ENCODE measurements at regions not wholly inside any gene's neighbourhood (a gene's known extent, or its start where the extent isn't known, plus 50 kb on each side); places are given as distances from the start of the nearest gene placed in this dataset.

DNA sequence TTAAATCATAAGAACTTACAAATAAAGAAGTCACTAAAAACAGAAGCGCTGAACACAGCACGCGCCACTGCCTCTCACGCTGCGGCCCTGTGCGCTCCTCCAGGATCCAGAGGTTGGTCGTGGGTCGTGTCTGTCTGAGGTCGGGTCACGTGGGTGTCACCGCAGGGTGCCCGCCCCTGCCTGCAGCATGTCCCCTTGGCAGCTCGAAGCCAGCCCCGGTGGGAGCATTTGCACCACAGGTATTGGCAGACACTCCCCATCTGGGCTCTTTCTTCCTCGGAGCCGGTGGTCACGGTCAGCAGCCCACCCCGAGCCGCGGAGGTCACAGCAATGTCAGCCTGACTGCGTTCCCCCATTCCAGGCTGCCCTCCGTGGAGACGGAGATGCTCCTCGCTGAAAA, 88.6 kb downstream of the PDGFA start:
- Mint-ChIP-seq H3K4me3 (no peak overlapping the region), H3K36me3 (ENCODE audit: low read depth) (no peaks in the 10 kb centered on the region), H3K27ac (no peak overlapping the region), H3K4me1 (ENCODE audit: low read depth) (no peaks in the 10 kb centered on the region), H3K9me3 (no peaks in the 10 kb centered on the region), H3K27me3 (ENCODE audit: low read depth) (no peaks in the 10 kb centered on the region)
- DNase-seq (ENCODE audit: low spot score): no peak

DNA sequence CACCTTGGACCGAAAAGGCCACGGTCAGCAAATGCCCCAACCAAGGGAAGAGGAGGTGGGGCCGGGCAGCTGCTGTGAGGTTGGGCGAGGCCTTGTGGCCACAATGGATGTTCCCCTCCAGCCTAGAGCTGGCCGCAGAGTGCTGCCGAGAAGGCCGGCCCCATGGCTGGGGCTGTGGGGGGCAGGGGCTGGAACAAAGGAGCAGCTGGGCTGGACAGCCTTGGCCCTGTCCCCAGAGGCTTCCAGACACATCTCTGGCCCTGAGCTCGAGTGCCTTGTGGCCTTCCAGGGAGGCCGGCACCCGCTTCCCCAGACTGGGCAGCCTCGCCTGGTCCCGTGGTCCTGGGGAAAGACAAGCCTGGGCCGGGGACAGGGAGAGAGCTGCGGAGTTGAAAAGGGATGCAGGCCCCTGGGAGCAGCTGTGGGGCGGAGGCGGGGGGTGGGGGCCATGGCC, 88.0 kb downstream of the PDGFA start:
- no peak for DNase-seq (ENCODE audit: low spot score)
- no peaks in the 10 kb centered on the region for H3K36me3 Mint-ChIP-seq (ENCODE audit: low read depth)
- no peaks in the 10 kb centered on the region for H3K27me3 Mint-ChIP-seq (ENCODE audit: low read depth)
- H3K9me3 Mint-ChIP-seq: no peaks in the 10 kb centered on the region
- no peak overlapping the region for H3K27ac Mint-ChIP-seq
- no peaks in the 10 kb centered on the region for H3K4me1 Mint-ChIP-seq (ENCODE audit: low read depth)
- H3K4me3 Mint-ChIP-seq: no peak overlapping the region

DNA sequence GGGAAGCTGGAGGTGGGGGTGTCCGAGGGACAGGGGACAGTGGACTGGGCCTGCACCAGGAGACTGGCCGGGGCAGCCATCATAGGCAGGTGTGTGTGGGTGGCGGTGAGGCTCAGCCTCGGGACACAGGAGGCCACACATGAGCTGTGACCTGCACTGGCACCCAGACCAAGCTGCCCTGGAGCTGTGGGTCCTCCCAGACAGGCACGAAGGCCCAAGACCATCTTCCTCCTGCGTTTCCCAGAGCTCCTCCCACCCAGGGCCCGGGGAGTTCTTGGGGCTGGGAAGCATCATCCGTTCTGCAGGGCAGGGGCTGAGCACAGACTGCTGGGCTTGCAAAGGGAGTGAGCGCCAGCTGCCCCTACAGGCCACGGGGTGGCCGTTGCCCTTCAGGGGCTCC, 87.4 kb downstream of the PDGFA start:
- Mint-ChIP-seq H3K27ac (no peak overlapping the region), H3K27me3 (ENCODE audit: low read depth) (no peaks in the 10 kb centered on the region), H3K4me1 (ENCODE audit: low read depth) (no peaks in the 10 kb centered on the region), H3K4me3 (no peak overlapping the region), H3K36me3 (ENCODE audit: low read depth) (no peaks in the 10 kb centered on the region), H3K9me3 (no peaks in the 10 kb centered on the region)
- DNase-seq (ENCODE audit: low spot score): no peak

DNA sequence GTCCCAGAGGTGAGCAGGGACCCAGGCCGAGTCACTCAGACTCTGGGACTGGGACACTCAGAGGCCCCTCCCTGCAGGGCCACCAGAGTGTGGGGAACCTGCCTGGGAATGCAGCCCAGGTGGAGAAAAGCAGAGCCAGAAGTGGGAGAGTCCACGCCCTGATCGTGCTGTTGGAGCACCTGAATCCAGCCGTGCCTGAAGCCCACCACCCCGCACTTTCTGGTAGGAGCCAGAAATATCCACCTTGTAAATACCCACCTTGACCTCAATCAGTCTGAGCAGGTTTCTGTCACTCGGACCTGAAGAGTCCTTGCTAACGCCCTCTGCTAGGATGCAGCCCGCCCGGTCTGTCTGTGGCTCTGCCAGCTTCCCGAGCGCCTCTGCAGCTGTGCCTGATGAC, 86.7 kb downstream of the PDGFA start:
- H3K9me3 Mint-ChIP-seq: no peaks in the 10 kb centered on the region
- H3K27me3 Mint-ChIP-seq (ENCODE audit: low read depth): no peaks in the 10 kb centered on the region
- no peak overlapping the region for H3K27ac Mint-ChIP-seq
- no peaks in the 10 kb centered on the region for H3K36me3 Mint-ChIP-seq (ENCODE audit: low read depth)
- DNase-seq (ENCODE audit: low spot score): no peak
- H3K4me3 Mint-ChIP-seq: no peak overlapping the region
- no peaks in the 10 kb centered on the region for H3K4me1 Mint-ChIP-seq (ENCODE audit: low read depth)

DNA sequence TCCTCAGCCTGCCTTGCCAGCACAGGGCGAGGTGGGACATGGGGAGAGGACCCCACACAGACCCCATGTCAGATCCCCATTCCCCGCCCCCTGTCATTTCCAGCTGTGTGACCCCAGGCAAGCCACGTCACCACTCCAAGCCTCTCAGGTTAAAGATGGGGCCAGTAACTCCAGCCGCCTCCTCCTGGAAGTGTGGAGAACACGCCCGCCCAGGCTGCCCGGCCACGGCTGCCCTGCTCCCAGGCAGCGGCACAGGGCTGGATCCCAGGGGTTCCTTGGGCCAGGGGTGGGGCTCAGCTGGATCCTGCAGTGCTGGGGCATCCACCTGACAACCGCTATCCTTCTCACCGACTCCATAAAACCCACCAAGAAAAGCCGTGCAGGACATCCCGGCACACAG, 86.1 kb downstream of the PDGFA start:
- H3K27ac Mint-ChIP-seq: no peak overlapping the region
- no peaks in the 10 kb centered on the region for H3K36me3 Mint-ChIP-seq (ENCODE audit: low read depth)
- no peaks in the 10 kb centered on the region for H3K4me1 Mint-ChIP-seq (ENCODE audit: low read depth)
- DNase-seq (ENCODE audit: low spot score): no peak
- H3K9me3 Mint-ChIP-seq: no peaks in the 10 kb centered on the region
- H3K4me3 Mint-ChIP-seq: no peak overlapping the region
- H3K27me3 Mint-ChIP-seq (ENCODE audit: low read depth): no peaks in the 10 kb centered on the region

DNA sequence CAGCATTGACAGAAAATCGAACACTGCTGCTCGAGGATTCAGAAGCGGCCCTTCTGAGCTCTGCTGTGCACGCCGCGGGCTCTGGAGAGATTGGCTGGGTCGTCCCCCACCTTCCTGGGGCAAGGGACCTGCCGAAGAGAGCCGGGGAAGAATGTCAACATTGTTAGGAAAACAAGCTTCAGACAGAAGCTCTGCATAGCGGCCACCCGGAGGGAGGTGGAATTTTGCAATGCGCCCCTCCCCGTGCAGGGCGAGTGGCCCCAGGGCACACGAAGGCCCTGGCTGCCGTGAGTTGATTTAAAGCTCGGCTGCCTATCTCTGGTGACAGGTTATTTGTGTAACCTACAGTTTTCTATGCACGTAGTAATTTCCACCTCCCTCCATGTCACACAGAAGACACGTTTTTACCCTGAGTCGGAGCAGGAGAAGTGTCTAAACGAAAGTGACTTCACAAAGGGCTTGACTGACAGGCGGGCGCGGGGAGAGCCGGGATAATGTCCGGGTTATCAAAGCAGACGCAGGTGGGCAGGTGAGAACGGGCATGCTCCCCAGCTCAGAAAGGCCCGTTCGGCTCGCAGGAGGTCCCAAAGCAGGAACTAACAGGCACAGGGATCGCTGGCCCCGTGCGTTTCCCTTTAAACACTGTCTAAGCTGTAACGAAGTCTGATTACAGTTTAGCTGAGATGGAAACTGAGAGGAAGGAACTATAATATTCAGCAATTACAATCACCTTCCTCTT, 84.6 kb downstream of the PDGFA start:
- Mint-ChIP-seq H3K4me3 (no peak overlapping the region), H3K27me3 (ENCODE audit: low read depth) (no peaks in the 10 kb centered on the region), H3K27ac (no peak overlapping the region), H3K36me3 (ENCODE audit: low read depth) (no peaks in the 10 kb centered on the region), H3K9me3 (no peaks in the 10 kb centered on the region), H3K4me1 (ENCODE audit: low read depth) (no peaks in the 10 kb centered on the region)
- DNase-seq (ENCODE audit: low spot score): no peak

DNA sequence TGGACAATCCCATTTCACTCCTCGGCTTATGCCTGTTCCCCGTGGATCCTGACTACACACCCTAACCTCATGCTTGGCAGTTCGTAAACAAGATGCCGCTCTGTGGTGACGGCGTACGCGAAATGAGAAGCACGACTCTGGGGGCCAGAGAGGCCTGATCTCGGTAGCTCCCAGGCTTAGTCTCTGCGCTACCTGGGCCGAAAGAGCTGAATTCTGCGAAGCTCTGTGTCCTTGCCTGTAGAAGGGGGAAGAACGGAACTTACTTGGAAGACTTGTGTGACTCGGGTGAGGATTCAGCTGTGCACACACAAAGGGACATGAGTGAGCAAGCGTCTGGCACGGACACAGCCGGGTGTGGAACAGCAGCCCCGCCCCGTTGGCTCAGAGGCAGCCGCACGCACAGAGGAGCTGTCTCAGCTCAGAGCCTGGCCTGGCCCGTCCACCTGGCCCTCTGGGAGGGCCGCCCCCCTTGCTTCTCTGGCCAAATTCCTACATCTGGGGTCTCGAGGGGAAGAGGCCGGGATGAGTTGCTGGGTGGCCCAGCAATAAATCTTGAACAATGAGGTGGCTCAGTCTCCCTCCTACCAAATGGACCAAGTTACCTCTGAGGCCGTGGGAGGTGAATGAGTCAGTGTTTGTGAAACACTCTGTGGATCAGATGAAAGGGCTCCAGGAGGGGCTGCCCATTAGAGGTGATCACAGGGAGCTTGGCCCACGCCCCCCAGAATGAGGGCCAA, 83.8 kb downstream of the PDGFA start:
- no peaks in the 10 kb centered on the region for H3K9me3 Mint-ChIP-seq
- no peaks in the 10 kb centered on the region for H3K4me1 Mint-ChIP-seq (ENCODE audit: low read depth)
- no peak overlapping the region for H3K27ac Mint-ChIP-seq
- H3K36me3 Mint-ChIP-seq (ENCODE audit: low read depth): no peaks in the 10 kb centered on the region
- peak; percentile 13 for DNase-seq (ENCODE audit: low spot score)
- H3K4me3 Mint-ChIP-seq: no peak overlapping the region
- H3K27me3 Mint-ChIP-seq (ENCODE audit: low read depth): no peaks in the 10 kb centered on the region

DNA sequence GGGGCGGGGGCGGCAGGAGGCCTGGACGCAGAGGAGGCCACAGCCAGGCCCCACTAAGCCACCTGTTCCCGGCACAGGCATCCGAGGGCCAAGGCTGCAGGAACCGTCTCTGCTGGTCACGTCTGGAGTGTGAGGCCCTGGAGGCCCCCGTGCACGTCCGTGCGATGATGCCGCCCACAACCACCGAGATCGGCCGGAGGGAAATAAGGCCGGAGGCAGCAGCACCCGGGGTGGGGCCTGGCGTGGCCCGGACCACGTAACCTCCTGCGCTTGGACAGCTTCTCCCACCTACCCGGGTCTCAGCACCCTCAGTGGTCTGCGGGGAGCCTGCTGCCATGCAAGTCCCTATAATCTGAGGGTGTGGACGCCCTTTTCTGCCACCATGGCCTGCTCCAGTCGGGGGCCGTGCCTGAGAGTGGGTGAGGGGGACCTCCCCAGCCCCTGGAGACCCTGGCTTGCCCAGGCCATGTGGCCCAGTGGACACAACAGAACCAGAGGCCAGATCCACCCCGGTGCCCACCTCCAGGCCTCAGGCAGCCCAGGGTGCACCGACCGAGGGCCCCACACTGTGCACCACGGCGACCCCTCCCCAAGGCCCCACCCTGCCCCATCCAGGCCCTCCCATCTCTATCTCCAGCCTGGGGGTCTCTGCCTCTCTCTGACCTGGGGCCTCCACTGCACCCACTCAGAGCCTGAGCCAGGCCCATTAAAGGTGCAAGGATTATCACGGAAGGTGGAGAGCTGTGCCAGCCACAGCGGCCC, 83.1 kb downstream of the PDGFA start:
- H3K4me3 Mint-ChIP-seq: no peak overlapping the region
- H3K9me3 Mint-ChIP-seq: no peaks in the 10 kb centered on the region
- H3K27me3 Mint-ChIP-seq (ENCODE audit: low read depth): no peaks in the 10 kb centered on the region
- no peak overlapping the region for H3K27ac Mint-ChIP-seq
- no peaks in the 10 kb centered on the region for H3K4me1 Mint-ChIP-seq (ENCODE audit: low read depth)
- DNase-seq (ENCODE audit: low spot score): no peak
- H3K36me3 Mint-ChIP-seq (ENCODE audit: low read depth): no peaks in the 10 kb centered on the region

DNA sequence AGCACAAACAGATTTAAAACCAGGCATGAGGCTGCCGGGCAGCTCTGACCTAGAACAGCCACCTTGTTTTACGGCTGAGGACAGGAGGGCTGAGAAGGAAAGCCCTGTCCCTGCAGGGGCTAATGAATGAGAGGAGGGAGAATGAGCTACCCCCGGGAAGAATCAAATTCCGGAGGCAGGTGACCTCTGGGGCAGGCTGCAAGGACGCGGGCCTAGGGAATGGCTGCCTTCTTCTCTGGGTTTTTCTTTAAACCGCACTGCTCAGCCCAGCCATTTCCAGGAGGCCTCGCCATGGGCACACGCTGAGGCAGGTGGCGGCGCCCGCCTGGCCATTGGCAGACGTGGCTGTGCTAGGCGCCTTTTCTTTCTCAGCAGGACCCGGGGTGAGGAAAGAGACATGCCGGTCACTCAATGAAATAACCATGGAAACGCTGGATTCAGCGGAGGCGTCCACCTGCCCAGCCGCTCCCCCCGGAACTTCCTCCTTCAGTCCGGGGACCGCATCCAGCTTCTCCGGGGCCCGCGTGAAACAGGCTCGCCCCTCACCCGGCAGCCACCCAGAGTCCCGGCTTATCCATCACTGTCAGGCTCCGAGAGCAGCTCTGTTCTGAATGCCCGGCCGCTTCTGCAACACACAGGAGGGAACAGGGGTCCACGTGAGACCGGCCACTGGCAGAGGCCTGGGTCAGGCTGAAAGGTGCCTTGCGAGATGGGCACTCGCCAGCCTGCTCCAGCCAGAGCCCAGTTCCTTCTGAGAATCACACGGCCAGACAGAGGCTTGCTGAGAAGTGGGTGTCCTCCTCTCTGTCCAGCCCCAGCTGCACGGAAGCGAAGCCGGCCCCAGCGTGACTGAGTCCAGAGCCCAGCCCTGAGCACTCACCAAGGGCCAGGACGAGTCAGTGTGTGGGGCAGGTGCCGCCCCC, 82.1 kb downstream of the PDGFA start:
- no peak overlapping the region for H3K4me3 Mint-ChIP-seq
- no peaks in the 10 kb centered on the region for H3K9me3 Mint-ChIP-seq
- no peaks in the 10 kb centered on the region for H3K36me3 Mint-ChIP-seq (ENCODE audit: low read depth)
- H3K27me3 Mint-ChIP-seq (ENCODE audit: low read depth): no peaks in the 10 kb centered on the region
- H3K27ac Mint-ChIP-seq: no peak overlapping the region
- no peak for DNase-seq (ENCODE audit: low spot score)
- no peaks in the 10 kb centered on the region for H3K4me1 Mint-ChIP-seq (ENCODE audit: low read depth)

DNA sequence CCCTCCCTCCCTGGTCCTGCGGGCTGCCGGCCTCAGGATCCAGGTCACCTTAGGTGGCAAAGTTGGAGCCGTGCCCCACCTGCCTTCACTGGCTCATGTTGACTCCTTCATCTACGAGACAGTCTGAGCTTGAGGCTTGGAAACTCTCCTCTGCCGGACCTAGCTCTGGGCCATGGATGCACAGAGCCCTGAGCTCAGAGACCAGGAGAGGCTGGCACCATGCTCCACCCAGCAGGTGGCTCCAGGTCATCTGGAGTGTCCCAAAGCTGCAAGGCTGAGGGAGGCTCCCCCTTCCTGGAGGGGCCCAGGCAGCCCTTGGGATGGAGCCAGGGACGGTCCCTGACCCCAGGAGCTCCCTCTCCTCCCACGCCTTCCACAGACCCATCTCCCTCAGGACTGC, 81.3 kb downstream of the PDGFA start:
- DNase-seq (ENCODE audit: low spot score): no peak
- H3K27ac Mint-ChIP-seq: no peak overlapping the region
- no peaks in the 10 kb centered on the region for H3K36me3 Mint-ChIP-seq (ENCODE audit: low read depth)
- H3K9me3 Mint-ChIP-seq: no peaks in the 10 kb centered on the region
- no peaks in the 10 kb centered on the region for H3K4me1 Mint-ChIP-seq (ENCODE audit: low read depth)
- no peaks in the 10 kb centered on the region for H3K27me3 Mint-ChIP-seq (ENCODE audit: low read depth)
- H3K4me3 Mint-ChIP-seq: no peak overlapping the region

DNA sequence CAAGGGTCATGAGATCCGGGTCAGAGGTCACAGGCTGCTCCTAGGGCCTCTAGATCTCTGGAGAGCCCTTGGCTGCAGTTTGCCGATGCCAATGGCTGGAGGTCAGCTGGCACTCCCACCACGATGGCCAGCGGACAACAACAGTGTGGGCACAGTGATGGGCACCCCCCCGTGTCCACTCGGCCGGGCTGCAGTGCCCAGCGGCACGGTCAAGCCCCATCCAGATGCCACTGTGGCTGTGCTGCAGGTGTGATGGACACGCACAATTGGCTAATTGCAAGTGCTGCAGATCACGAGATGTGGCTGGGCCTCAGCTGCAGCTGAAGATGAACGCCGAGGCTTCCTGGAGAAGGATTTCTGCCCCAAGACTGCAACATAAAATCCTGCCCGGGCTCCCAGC, 80.7 kb downstream of the PDGFA start:
- no peak for DNase-seq (ENCODE audit: low spot score)
- H3K36me3 Mint-ChIP-seq (ENCODE audit: low read depth): no peaks in the 10 kb centered on the region
- no peak overlapping the region for H3K27ac Mint-ChIP-seq
- no peak overlapping the region for H3K4me3 Mint-ChIP-seq
- no peaks in the 10 kb centered on the region for H3K27me3 Mint-ChIP-seq (ENCODE audit: low read depth)
- no peaks in the 10 kb centered on the region for H3K9me3 Mint-ChIP-seq
- no peaks in the 10 kb centered on the region for H3K4me1 Mint-ChIP-seq (ENCODE audit: low read depth)

DNA sequence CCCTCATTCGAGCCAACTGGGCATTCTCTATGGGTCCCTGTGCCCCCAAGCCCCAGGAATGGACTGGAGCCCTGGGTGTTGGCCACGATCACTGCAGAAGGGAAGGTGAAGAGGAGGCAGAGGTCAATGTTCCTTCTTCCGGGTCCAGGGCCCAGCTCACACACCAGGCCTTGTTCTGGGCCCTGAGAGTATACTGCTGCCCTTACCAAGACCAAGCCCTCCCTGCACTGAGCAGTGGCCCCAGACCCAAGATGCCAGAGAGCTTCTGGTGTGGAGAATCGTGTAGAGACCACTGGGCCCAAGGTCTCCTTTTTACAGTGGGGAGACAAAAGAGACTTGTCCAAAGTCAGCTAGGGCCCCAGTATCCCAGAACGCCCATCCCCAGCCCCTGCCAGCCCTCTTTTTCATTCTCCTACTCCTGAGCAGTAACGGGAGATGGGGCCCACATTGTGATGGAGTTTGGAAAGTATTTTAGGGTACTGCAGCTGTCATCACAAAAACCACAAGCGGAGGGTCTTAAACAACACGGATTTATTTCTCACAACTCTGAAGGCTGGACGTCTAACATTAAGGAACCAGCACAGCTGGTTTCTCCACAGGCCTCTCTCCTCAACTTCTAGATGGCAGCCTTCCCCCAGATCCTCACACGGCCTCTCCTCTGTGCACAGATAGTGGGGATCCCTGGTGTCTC, 79.4 kb downstream of the PDGFA start:
- Mint-ChIP-seq H3K4me1 (ENCODE audit: low read depth) (no peaks in the 10 kb centered on the region), H3K4me3 (no peak overlapping the region), H3K9me3 (no peaks in the 10 kb centered on the region), H3K27ac (no peak overlapping the region), H3K36me3 (ENCODE audit: low read depth) (no peaks in the 10 kb centered on the region), H3K27me3 (ENCODE audit: low read depth) (no peaks in the 10 kb centered on the region)
- no peak for DNase-seq (ENCODE audit: low spot score)
